ENCODE measurements at regions not wholly inside any gene's neighbourhood (a gene's known extent, or its start where the extent isn't known, plus 50 kb on each side); places are given as distances from the start of the nearest gene placed in this dataset.

DNA sequence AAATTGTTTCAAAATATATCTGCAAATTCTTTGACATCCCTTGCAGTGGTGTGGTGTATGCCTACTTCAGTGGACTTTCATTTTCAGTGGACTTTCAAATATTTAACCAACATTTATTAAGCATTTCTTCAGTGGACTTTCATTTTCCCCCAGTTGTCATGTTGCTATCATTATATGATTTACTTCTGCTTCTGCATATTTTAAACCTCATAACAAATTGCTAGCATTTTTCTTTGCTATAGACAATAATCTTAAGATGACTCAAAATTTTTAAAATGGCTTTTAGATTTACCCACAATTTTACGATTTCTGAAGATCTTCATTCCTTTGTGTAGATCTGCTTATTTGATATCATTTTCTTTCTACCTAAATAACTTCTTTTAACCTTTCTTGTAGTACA is 592.7 kb upstream of the SLC35B3 start:
- TF ChIP-seq, protein P1, sequence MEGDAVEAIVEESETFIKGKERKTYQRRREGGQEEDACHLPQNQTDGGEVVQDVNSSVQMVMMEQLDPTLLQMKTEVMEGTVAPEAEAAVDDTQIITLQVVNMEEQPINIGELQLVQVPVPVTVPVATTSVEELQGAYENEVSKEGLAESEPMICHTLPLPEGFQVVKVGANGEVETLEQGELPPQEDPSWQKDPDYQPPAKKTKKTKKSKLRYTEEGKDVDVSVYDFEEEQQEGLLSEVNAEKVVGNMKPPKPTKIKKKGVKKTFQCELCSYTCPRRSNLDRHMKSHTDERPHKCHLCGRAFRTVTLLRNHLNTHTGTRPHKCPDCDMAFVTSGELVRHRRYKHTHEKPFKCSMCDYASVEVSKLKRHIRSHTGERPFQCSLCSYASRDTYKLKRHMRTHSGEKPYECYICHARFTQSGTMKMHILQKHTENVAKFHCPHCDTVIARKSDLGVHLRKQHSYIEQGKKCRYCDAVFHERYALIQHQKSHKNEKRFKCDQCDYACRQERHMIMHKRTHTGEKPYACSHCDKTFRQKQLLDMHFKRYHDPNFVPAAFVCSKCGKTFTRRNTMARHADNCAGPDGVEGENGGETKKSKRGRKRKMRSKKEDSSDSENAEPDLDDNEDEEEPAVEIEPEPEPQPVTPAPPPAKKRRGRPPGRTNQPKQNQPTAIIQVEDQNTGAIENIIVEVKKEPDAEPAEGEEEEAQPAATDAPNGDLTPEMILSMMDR (IDR thresholded peaks at IDR 0.05 in 4 of 5, conservative IDR thresholded peaks at IDR 0.05 in 1 of 5) = no peak
- TF ChIP-seq POLR2A (IDR thresholded peaks at IDR 0.05) = no peak

All from gastrocnemius medialis (tissue), 4 donors.